ENCODE measurements at regions not wholly inside any gene's neighbourhood (a gene's known extent, or its start where the extent isn't known, plus 50 kb on each side); places are given as distances from the start of the nearest gene placed in this dataset.

DNA sequence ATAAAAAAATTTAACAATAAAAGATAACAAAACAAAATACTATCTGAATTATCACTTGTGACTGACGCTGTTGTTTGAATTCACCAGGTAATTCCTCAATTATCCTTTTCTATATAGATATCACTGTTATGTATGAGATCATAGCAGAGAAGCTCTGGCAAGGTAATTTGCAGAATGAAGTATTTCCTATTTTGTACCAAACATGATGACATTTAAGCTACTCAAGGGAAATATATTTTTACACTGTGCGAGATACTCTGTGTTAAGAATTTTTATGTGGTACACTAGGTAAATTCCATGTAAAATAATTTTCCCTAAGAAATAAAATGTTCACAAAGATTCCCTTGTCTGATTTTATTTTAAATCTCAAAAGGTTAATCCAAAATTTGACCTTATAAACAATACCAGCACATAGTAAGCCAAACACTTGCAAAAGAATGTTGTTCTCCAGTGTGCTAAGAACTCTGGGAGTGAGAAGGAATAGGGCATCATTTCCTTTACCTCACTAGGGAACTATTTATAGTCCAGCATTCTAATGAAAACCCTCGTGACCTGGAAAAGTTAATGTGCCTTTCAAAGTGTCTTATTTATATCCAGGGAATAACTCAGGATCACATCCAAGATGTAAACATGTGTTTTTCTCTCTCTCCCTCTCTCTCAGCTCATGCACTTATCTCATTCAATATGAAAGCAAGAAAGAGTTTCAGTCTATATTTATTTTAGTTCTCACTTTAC, 115.2 kb upstream of the RAP1B start:
- TF ChIP-seq, protein P1, sequence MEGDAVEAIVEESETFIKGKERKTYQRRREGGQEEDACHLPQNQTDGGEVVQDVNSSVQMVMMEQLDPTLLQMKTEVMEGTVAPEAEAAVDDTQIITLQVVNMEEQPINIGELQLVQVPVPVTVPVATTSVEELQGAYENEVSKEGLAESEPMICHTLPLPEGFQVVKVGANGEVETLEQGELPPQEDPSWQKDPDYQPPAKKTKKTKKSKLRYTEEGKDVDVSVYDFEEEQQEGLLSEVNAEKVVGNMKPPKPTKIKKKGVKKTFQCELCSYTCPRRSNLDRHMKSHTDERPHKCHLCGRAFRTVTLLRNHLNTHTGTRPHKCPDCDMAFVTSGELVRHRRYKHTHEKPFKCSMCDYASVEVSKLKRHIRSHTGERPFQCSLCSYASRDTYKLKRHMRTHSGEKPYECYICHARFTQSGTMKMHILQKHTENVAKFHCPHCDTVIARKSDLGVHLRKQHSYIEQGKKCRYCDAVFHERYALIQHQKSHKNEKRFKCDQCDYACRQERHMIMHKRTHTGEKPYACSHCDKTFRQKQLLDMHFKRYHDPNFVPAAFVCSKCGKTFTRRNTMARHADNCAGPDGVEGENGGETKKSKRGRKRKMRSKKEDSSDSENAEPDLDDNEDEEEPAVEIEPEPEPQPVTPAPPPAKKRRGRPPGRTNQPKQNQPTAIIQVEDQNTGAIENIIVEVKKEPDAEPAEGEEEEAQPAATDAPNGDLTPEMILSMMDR (IDR thresholded peaks at IDR 0.05), result no peak
- TF ChIP-seq POLR2A (IDR thresholded peaks at IDR 0.05), result no peak

Data from body of pancreas (tissue), 4 donors.